ENCODE measurements at regions not wholly inside any gene's neighbourhood (a gene's known extent, or its start where the extent isn't known, plus 50 kb on each side); places are given as distances from the start of the nearest gene placed in this dataset.
"Not testable (repeated sequence)": the region's sequence is repeated elsewhere in the genome, so short reads cannot be mapped to it uniquely, and the experiment has no call there.

- no peak for DNase-seq (ENCODE audit: low read depth)
- no peak overlapping the region for H3K4me3 ChIP-seq (ENCODE audit: low read depth, low read length)
- no peak for TF ChIP-seq CTCF (IDR thresholded peaks at IDR 0.05; ENCODE audit: insufficient read depth, low read depth, low read length)
Observed at GRCh38 chr2:126100962-126101361, 555.0 kb upstream of the GYPC start.

GRCh38 chr2:126106006-126106405 is 550.0 kb upstream of the GYPC start:
- no peak for TF ChIP-seq CTCF (IDR thresholded peaks at IDR 0.05; ENCODE audit: insufficient read depth, low read depth, low read length)
- DNase-seq (ENCODE audit: low read depth) = no peak
- no peak overlapping the region for H3K4me3 ChIP-seq (ENCODE audit: low read depth, low read length)

- TF ChIP-seq CTCF (IDR thresholded peaks at IDR 0.05; ENCODE audit: insufficient read depth, low read depth, low read length) = no peak
- H3K4me3 ChIP-seq (ENCODE audit: low read depth, low read length) = no peak overlapping the region
- no peak for DNase-seq (ENCODE audit: low read depth)
Observed at GRCh38 chr2:126107883-126108282, 548.1 kb upstream of the GYPC start.

- no peak overlapping the region for H3K4me3 ChIP-seq (ENCODE audit: low read depth, low read length)
- no peak for TF ChIP-seq CTCF (IDR thresholded peaks at IDR 0.05; ENCODE audit: insufficient read depth, low read depth, low read length)
- no peak for DNase-seq (ENCODE audit: low read depth)
Observed at GRCh38 chr2:126115975-126116374, 540.0 kb upstream of the GYPC start.

GRCh38 chr2:126117886-126118285 is 538.1 kb upstream of the GYPC start:
- no peak for DNase-seq (ENCODE audit: low read depth)
- TF ChIP-seq CTCF (IDR thresholded peaks at IDR 0.05; ENCODE audit: insufficient read depth, low read depth, low read length) = no peak
- H3K4me3 ChIP-seq (ENCODE audit: low read depth, low read length) = no peak overlapping the region

GRCh38 chr2:126145752-126146151 is 510.2 kb upstream of the GYPC start:
- DNase-seq (ENCODE audit: low read depth) = no peak
- no peak for TF ChIP-seq CTCF (IDR thresholded peaks at IDR 0.05; ENCODE audit: insufficient read depth, low read depth, low read length)
- H3K4me3 ChIP-seq (ENCODE audit: low read depth, low read length) = no peak overlapping the region

GRCh38 chr2:126154256-126154785 is 501.6 kb upstream of the GYPC start:
- TF ChIP-seq CTCF (IDR thresholded peaks at IDR 0.05; ENCODE audit: insufficient read depth, low read depth, low read length) = no peak
- H3K4me3 ChIP-seq (ENCODE audit: low read depth, low read length) = no peak overlapping the region
- DNase-seq (ENCODE audit: low read depth) = no peak

GRCh38 chr2:126160950-126161349 is 495.0 kb upstream of the GYPC start:
- DNase-seq (ENCODE audit: low read depth); H3K4me3 ChIP-seq (ENCODE audit: low read depth, low read length): not testable (repeated sequence)
